Epidermal melanocyte (primary cell): ENCODE measurements at regions not wholly inside any gene's neighbourhood (a gene's known extent, or its start where the extent isn't known, plus 50 kb on each side); places are given as distances from the start of the nearest gene placed in this dataset.
"Not testable (repeated sequence)": the region's sequence is repeated elsewhere in the genome, so short reads cannot be mapped to it uniquely, and the experiment has no call there.

ENCODE experiments used
- DNase-seq: peaks from one replicate; pipeline ENCODE4 v3.0.0; 2011; ENCODE audit warnings: low spot score; ENCODE audit not compliant: insufficient read length

DNA sequence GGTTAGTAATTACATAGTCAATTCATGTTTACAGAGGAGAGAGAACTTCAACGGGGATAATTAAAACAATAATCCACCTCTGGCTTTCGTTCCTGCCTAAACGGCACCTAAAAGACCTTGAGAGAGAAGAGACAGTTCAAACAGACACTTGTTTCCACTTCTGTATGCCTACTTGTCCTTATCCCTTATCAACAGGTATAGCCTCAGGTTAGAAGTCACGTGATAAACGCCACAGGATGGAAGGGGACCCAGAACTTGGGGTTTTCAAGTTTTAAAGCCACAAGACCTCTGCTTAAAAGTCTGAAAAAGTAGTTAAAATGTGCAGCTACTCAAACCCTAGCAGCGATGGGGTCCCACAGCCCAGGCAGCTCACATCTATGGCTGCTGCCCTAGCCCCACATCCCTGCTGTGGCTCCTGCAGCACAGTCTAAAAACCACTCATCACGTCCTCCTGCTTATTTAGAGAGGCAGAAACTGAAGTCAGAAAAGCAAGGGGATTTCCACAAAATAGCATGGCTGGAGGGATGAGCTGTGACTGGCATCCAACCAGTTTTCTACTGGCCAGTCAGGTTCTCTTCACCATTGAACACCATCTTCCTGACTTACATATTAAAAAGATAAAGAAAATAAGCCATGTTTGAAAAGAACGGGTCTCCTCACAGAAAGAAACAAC, 51.2 kb upstream of the SEC16B start:
- no peak for DNase-seq

DNA sequence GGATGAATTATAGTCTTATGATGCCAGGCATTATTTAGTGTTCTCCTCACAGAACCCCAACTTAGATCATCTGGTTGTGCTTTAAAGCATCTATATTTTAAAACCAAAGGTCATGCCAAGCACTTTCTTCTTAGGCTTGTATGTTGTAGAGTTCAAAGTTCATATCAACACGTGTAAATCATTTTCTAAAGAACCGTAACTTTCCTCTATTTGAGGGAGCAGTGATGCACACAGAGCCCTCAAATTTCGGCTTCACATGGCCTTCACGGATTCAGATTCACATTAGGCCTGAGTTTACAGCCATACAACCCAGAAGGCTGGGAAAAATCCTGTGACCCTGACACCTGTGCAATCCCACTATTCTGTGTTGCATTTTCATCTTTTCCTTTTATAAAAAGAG, 52.1 kb upstream of the SEC16B start:
- no peak for DNase-seq

DNA sequence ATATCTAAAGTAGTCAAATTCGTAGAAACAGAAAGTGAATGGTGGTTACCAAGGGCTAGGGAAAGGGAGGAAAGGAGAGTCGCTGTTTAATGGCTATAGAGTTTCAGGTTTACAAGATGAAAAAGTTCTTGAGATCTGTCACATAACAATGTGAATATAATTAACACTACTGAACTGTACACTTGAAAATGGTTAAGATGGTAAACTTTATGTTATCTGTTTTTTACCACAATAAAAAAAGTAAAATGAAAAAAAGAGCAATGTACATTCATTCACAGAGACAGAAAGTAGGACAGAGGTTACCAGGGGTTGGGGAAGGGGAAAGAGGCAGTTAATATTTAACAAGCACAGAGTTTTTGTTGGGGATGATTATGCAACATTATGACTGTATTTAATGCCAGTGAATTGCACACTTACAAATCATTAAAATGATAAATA, 53.3 kb upstream of the SEC16B start:
- no peak for DNase-seq

DNA sequence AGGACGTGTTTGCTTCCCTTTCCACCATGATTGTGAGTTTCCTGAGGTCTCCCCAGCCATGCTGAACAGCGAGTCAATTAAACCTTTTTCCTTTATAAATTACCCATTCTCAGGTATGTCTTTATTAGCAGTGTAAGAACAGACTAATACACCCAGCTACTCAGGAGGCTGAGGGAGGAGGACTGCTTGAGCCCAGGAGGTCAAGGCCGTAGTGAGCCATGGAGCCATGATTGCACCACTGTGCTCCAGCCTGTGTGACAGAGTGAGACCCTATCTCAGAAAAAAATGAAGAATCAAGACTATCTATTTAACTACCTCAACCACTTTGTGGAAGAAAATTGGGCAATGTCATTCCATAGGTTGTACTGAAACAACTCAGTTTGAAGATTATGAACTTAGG, 54.6 kb upstream of the SEC16B start:
- DNase-seq: no peak

DNA sequence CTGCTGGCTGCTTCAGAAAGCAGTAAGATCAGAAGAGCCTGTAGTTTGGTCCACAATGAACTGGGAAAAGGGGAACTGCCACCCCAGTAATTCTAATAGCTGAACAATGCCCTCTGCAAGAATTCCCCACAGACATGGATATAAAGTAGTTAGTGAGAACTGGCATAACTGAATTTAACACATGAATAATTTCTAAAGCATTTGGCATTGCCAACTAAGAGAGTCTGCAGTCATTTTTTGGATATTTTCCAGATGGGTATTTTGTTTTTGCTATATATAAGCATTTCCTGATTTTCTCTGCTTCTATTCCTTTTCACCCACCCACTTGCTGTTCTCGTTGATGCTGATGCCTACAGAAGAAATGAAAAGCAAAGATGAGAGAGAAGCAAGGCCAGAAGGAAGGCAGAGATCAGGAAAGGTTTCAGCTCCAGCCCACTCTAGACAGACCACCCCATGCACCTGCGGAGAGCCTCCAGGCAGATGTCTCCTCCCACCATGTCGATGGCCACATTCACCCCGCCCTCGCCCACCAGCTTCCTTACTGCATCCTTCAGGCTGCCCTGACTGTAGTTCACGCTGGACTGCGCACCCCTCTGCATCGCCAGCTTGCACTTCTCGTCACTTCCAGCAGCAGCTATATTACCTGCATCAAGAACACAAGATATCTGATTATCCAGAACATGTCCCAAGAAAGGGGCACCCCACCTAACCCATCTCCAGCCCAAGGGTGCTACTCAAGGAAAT, 55.9 kb upstream of the SEC16B start:
- no peak for DNase-seq

DNA sequence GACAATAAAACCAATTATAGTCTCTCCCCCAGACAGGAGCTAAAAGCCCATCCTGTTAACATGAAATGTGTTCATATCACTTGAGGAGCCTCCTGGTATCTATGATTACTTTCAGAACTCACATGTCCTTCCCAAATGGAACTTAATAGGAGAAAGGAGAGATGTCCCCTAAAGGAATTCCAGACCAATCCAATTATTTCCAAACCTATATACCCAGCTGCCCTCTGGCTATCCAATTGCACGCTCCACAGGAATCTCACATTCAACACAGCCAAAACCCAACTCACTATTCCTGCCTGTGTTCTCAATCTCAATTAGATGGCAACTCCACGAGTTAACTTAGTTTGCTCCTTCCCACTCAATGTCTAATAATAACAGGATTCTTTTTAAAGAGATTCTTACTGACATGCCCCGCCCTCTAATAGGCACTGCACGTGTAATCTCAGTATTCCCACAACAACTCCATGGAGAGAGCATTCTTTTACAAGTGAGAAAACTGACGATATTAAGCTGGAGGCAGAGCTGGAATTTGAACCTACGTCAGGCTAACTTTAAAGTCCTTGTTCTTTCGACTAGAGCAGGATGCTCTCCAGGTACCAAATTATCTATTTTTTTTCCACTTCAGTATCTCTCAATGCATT, 59.1 kb upstream of the SEC16B start:
- no peak for DNase-seq

DNA sequence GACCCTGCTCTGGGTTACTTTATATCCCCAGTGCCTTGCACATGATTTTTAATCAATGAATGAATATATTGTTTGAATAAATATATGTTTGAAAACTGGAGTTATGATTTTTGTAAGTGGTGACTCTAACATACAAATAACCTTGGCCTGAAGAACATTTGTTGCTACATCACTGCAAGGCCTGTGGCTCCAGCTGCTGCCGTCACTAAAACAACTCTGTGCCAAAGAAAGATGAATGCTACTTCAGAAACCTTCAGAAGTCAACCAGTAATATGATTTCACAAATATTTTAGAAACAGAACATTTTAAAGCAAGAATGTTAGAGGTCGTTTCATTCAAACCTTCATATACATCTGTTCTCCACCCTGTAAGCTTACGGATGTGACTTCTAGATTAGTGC, 60.6 kb upstream of the SEC16B start:
- no peak for DNase-seq

DNA sequence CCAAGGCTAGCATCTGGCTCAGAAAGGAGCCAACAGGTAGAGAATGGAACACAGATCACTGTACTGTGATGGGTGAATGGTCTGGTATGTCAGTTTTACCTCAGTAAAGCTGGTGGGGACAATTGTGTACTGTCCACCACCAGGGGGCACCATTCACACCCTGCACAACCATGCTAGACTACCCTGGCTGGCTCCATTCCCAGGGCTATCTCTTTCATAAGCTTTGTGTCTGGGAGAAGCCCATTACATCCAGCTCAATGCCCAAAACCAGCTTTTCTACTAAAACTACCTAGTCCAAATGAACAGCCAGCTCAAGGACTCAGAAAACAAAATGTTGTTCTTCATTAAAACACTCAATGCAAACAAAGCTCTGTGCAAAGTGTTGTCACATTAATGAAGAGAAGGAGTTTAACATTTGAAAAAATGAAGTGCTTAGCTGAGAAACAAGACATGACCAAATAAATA, 62.0 kb upstream of the RASAL2 start:
- DNase-seq: peak; percentile 93

DNA sequence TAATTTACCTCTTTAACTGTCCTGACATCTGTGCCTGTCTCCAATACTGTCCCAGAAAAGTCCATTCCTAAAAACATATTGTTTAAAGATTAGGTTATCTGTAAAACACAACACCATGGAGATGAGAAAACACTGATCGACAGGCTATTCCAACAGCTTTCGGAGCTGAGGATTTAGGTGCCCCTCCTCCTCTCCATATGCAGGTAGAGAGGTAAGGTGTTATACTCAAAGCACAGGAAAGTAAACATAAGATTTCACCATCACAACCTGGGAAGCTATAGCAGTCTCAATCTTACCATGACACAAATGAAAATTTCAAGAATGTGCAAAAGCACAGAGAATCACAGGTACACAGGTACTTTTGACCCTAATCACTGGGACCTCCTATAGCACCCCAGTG, 60.9 kb upstream of the RASAL2 start:
- no peak for DNase-seq

DNA sequence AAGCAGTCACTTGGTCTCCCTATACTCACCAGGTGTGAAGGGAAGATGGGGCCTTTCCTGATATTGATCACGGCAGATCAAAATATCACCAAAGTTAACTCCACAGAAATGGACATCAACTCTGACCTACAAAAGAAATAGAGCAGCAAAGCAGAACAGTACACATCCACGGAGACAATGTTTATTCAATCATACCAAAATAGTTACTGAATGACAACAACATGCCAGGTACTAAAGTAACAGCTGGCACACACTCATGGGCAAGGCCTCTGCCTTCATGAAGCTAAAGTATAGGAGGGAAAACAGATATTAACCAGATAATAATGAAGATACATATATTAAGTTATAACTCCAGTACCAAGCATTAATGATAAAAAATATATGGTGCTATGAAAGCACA, 59.2 kb upstream of the RASAL2 start:
- DNase-seq: no peak

DNA sequence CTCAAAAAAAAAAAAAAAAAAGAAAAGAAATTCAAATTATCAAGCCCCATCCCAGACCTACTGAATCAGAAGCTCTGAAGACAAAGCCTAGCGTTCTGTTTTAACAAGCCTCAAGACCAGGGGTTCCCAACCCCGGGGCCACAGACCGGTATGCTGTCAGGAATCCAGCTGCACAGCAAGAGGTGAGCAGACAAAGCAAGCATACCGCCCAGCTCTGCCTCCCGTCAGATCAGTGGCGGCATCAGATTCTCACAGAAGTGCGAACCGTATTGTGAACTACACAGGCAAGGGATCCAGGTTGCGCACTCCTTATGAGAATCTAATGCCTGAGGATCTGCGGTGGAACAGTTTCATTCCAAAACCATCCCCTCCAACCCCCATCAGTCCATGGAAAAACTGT, 57.8 kb upstream of the RASAL2 start:
- DNase-seq: no peak

DNA sequence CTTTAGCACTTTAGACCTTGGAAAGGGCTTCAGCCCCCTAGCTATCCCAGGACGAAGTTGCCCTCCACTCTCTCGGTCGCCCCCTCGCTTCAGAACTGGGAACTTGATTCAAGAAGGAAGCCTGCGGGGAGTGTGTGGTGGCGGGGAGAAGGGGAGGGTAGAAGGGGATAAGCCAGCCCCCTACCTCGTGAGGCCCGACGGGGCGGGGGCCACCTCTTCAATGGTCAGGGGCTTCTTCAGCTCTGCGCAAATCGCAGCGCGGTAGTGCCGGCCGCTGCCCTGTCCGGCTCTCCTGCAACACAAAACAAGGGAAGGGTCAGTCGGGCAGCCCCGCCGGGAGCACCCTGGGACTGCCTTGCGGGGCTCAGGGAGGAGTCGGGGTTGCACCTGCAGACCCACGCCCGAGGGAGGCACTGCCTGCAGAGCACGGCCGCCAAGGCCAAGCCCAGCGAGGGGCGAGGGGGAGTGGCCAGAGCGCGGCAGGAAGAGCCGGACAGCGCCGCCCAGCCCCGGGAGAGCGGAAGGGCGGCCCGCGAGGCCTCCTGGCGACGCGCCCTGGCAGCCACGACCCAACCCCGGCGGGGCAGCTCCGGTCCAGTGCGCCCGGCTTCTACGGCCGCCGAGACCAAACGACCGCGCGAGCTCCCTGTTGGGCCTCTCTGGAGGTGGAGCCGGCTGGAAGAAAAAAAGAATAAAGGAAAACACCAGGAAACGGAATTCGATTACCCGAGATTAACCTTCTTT, 56.2 kb upstream of the RASAL2 start:
- DNase-seq: peak; percentile 83

DNA sequence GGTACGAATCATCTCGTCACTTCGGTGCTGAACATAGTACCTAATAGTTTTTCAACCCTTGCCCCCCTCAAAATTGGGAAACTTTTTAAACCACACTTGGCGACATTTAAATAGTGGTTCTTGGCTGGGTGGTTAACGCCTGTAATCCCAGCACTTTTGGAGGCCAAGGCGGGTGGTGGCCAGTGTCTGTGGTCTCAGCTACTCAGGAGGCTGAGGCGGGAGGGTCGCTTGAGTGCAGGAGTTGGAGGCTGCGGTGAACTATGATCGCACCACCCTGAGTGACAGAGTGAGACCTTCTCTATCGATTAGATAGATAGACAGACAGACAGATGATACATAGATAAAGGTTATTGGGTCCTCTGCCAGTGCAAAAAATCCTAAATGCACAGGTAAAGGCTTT, 55.5 kb upstream of the RASAL2 start:
- no peak for DNase-seq

DNA sequence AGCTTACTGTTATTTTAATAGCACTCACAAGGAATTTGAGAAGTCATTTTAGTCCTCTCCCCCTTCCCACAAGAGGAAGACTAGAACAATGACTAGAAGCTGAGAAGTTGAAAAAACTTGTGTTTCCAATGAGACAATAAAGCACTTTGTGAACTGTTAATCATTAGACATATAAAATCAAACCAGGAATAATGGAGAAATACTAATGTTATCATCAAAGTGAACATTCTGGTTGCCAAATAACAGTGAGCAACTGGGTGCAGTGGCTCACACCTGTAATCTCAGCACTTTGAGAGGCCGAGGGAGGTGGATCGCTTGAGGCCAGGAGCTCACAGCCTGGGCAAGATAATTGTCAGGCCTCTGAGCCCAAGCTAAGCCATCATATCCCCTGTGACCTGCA, 54.0 kb upstream of the RASAL2 start:
- DNase-seq: no peak

DNA sequence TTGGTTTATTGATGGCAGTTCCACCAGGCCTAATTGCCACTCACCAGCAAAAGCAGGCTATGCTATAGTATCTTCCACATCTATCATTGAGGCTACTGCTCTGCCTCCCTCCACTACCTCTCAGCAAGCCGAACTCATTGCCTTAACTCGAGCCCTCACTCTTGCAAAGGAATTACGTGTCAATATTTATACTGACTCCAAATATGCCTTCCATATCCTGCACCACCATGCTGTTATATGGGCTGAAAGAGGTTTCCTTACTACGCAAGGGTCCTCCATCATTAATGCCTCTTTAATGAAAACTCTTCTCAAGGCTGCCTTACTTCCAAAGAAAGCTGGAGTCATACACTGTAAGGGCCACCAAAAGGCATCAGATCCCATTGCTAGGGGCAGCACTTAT, 50.0 kb upstream of the RASAL2 start:
- not testable (repeated sequence) for DNase-seq
